ENCODE measurements at regions not wholly inside any gene's neighbourhood (a gene's known extent, or its start where the extent isn't known, plus 50 kb on each side); places are given as distances from the start of the nearest gene placed in this dataset.

GRCh38 chr7:54810401-54810800 lies 51.4 kb upstream of the SEC61G start:
- no peak for DNase-seq (ENCODE audit: low spot score)

GRCh38 chr7:54811041-54811845 lies 52.2 kb upstream of the SEC61G start:
- no peak for DNase-seq (ENCODE audit: low spot score)

GRCh38 chr7:54811846-54812254 lies 52.8 kb upstream of the SEC61G start:
- DNase-seq (ENCODE audit: low spot score): no peak

- no peak for DNase-seq (ENCODE audit: low spot score)
Observed at GRCh38 chr7:54812756-54813322, 53.8 kb upstream of the SEC61G start.

- DNase-seq (ENCODE audit: low spot score): no peak
Observed at GRCh38 chr7:54813398-54813797, 54.4 kb upstream of the SEC61G start.

GRCh38 chr7:54814401-54814800 lies 55.4 kb upstream of the SEC61G start:
- DNase-seq (ENCODE audit: low spot score): no peak

- no peak for DNase-seq (ENCODE audit: low spot score)
Observed at GRCh38 chr7:54817152-54817551, 58.1 kb upstream of the SEC61G start.

GRCh38 chr7:54823776-54824175 lies 64.8 kb upstream of the SEC61G start:
- DNase-seq (ENCODE audit: low spot score): no peak

- DNase-seq (ENCODE audit: low spot score): no peak
Observed at GRCh38 chr7:54824655-54825054, 65.6 kb upstream of the SEC61G start.

- DNase-seq (ENCODE audit: low spot score): no peak
Observed at GRCh38 chr7:54825368-54825767, 66.4 kb upstream of the SEC61G start.

GRCh38 chr7:54827734-54828133 lies 68.7 kb upstream of the SEC61G start:
- no peak for DNase-seq (ENCODE audit: low spot score)

GRCh38 chr7:54831046-54831643 lies 72.1 kb upstream of the SEC61G start:
- DNase-seq (ENCODE audit: low spot score): no peak

GRCh38 chr7:54831644-54832095 lies 72.7 kb upstream of the SEC61G start:
- no peak for DNase-seq (ENCODE audit: low spot score)

GRCh38 chr7:54833001-54833467 lies 74.0 kb upstream of the SEC61G start:
- DNase-seq (ENCODE audit: low spot score): no peak

- no peak for DNase-seq (ENCODE audit: low spot score)
Observed at GRCh38 chr7:54837168-54837567, 78.2 kb upstream of the SEC61G start.

- DNase-seq (ENCODE audit: low spot score): no peak
Observed at GRCh38 chr7:54837761-54838160, 78.8 kb upstream of the SEC61G start.

GRCh38 chr7:54838175-54838910 lies 79.3 kb upstream of the SEC61G start:
- no peak for DNase-seq (ENCODE audit: low spot score)

GRCh38 chr7:54839575-54840213 lies 80.7 kb upstream of the SEC61G start:
- DNase-seq (ENCODE audit: low spot score): peak; percentile 71

GRCh38 chr7:54841772-54842697 lies 83.0 kb upstream of the SEC61G start:
- no peak for DNase-seq (ENCODE audit: low spot score)

GRCh38 chr7:54843841-54844355 lies 84.9 kb upstream of the SEC61G start:
- no peak for DNase-seq (ENCODE audit: low spot score)

- no peak for DNase-seq (ENCODE audit: low spot score)
Observed at GRCh38 chr7:54846273-54846672, 87.3 kb upstream of the SEC61G start.
